AG09309 (cell line): ENCODE measurements at regions not wholly inside any gene's neighbourhood (a gene's known extent, or its start where the extent isn't known, plus 50 kb on each side); places are given as distances from the start of the nearest gene placed in this dataset.
A peak's percentile ranks its signal among the peaks of the same experiment; 100 is the strongest.

Source experiments
- DNase-seq: peaks from one replicate; pipeline ENCODE4 v3.0.0-alpha.2; 2010; ENCODE audit warnings: low read depth
- H3K4me3 ChIP-seq: 2 replicates; pipeline ENCODE4 v1.5.1; 2011; ENCODE audit warnings: mild to moderate bottlenecking, low read depth, low read length, moderate library complexity; ENCODE audit not compliant: control insufficient read depth
- TF ChIP-seq, protein P1 (sequence below): IDR thresholded peaks from 2 replicates; pipeline ENCODE4 v1.5.1; 2011; ENCODE audit warnings: mild to moderate bottlenecking, low read depth, low read length, inconsistent platforms; ENCODE audit not compliant: insufficient read depth, control insufficient read depth; ENCODE audit errors: missing control alignments

DNA sequence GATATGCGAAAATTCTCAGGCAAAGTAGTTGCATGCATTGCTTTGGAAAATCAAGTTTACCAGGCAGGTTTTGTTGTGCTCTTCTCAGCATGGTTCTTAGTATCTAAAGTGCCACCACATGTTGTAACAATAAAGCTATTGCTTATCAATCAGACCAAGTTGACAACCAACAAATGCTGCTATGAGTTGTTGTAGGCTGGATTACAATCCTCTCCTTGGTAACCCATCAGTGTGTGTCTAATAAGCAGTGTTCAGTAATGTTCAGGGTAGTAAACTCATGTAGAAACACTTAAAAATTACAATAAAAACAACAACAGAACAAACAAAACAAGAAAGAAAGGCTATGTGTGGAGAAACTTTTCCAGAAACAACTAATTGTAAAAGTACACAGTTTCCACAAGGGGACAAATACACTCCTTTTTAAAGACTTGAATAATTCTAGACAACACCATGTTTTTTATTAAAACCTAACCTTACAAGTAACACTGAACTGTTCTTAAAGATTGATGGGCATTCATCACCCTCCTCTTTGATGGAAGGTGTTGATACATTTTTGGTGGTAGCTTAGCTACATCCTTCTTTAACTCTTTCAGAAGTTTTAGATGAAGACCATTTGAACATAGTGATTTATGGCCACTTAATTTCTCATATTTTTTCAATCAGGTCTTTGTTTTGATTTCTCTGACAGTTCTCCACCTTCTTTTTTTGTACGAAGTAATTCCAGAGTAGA lies 370.9 kb upstream of the SEMA3A start:
- no peak for DNase-seq
- TF ChIP-seq, protein P1, sequence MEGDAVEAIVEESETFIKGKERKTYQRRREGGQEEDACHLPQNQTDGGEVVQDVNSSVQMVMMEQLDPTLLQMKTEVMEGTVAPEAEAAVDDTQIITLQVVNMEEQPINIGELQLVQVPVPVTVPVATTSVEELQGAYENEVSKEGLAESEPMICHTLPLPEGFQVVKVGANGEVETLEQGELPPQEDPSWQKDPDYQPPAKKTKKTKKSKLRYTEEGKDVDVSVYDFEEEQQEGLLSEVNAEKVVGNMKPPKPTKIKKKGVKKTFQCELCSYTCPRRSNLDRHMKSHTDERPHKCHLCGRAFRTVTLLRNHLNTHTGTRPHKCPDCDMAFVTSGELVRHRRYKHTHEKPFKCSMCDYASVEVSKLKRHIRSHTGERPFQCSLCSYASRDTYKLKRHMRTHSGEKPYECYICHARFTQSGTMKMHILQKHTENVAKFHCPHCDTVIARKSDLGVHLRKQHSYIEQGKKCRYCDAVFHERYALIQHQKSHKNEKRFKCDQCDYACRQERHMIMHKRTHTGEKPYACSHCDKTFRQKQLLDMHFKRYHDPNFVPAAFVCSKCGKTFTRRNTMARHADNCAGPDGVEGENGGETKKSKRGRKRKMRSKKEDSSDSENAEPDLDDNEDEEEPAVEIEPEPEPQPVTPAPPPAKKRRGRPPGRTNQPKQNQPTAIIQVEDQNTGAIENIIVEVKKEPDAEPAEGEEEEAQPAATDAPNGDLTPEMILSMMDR, result no peak
- no peak overlapping the region for H3K4me3 ChIP-seq

DNA sequence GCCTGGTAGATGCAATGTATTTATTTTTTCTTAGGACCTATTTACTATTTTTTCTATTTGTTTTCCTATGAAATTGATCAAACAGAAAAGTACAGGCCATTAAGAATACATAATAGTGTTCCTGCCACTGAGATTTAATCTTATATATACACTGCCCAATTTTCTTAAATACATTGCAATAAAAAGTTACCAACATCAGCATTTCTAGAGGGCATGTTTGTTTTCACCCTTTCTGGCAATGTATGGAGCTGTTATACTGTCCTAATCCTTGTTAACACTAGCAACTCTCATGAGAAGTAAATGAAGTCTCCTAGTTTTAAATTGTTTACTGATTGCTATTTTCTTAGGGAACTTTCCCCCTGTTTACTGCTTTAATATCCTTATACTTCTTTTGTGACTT lies 359.1 kb upstream of the SEMA3A start:
- TF ChIP-seq, protein P1, result no peak
- DNase-seq, result no peak
- H3K4me3 ChIP-seq, result no peak overlapping the region

DNA sequence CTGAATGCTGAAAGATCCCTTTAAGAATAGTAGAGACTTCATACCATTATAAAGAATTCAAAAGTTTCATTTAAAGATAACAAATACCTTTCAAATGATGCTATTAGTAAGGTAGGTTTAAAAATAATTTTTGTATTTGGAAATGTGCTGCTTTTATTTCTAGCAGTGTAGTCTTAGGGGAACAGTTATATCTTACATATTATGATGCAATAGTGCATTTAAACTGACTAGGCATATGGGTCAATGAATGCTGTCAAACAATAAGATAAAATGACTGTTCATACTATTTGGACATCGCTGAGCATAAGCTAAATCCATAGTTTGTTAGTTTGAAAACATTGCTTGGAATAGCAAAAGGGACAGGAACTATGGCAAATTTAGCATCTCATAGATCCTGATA lies 354.8 kb upstream of the SEMA3A start:
- TF ChIP-seq, protein P1, result no peak
- H3K4me3 ChIP-seq, result no peak overlapping the region
- DNase-seq, result no peak

DNA sequence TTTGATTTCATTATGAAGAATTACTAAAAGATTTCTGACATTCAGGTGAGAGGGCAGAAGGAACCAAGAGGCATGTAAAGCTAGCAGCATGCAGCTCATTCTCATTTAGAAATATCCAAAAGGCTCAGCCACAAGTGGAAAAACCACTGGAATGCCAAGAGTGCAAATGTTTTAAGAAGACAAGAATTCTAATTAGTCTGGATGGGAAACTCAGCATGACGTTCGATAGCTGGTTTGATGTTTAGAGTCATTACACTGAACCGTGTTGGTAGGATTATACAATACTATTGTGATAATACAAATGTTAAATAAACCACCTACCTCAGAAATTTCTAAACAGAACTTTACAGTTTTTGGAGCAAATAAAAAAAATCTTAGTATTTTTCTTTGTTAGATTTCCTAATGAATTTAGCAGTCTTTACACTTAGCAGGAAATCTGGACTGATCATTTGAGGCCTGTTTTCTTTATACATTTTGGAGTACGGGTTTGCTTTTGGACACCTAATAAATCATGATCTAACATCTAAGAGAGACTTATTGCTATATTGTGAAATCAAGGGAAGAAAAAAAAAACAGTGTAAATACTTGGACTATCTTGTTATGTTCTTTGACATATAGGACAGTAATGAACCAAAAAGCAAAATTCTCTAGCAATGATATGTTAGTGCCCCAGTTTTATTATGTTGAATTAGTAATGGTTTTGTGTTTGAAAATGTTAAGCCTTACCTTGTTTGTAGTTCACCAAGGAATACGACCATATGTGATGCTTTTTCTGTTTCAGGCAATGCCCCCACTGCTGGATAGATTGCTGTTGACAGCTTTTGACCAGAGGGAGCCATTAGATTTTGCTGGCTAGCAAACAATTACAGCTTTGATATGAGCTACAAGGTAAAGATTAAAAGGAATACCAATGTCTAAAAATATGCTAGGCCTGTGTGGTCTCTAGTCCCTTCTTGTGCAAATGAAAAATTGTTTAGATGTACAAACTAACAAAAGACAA lies 354.1 kb upstream of the SEMA3A start:
- peak; percentile 31 for DNase-seq
- H3K4me3 ChIP-seq, result no peak overlapping the region
- TF ChIP-seq, protein P1, result no peak

DNA sequence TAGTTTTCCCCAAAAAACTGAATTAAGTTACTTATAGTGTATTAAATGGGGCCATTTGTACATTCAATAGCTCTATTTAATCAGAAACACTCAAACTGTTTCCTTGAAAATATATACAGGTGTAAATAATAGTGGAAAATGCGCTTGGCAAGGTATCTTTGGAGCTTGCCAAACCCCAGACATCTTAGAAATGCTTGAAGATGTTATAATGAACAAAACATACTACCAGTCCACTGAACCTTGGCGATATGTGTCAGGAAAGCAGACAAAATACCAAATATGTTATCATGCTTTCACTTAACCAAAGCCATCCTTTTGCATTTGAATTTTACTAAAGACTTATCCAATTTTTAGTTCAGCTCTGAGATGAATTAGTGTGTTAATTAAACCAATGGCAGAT lies 352.7 kb upstream of the SEMA3A start:
- H3K4me3 ChIP-seq, result no peak overlapping the region
- TF ChIP-seq, protein P1, result no peak
- no peak for DNase-seq

DNA sequence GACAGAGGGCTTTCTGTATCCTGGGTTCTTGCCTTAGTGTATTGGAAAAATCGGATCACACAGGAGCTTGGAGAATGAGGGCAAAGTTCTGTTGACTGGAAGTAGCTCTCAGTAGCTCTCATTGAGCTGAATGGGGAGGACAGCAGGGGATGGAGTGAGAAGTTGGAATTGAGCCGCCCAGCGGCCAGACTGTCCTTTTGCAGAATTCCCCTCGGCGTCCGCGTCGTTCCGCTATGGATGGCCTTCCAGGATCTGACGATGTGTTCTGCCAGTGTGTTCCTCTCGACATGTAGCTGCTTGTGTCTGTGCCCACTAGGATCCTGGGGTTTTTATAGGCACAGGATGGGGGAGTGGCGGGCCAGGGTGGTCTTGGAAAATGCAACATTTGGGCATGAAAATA lies 351.8 kb upstream of the SEMA3A start:
- no peak for DNase-seq

More for the DNA sequence above, 351.8 kb upstream of the SEMA3A start:
- H3K4me3 ChIP-seq, result no peak overlapping the region
- TF ChIP-seq, protein P1, result no peak
